HUES48 (cell line): ENCODE measurements at regions not wholly inside any gene's neighbourhood (a gene's known extent, or its start where the extent isn't known, plus 50 kb on each side); places are given as distances from the start of the nearest gene placed in this dataset.

Experiments
- H3K27ac ChIP-seq: one replicate; pipeline ENCODE4 v1.7.0; 2013; ENCODE audit warnings: low read depth, low read length, inconsistent platforms
- H3K27me3 ChIP-seq: 2 replicates; pipeline ENCODE4 v1.6.1; 2013; ENCODE audit warnings: mild to moderate bottlenecking, low read length; ENCODE audit not compliant: control insufficient read depth, insufficient read depth
- H3K36me3 ChIP-seq: 2 replicates; pipeline ENCODE4 v1.6.1; 2013; ENCODE audit warnings: low read length; ENCODE audit not compliant: control insufficient read depth, insufficient read depth
- H3K4me1 ChIP-seq: 2 replicates; pipeline ENCODE4 v1.6.1; 2013; ENCODE audit warnings: mild to moderate bottlenecking, low read length; ENCODE audit not compliant: control insufficient read depth, insufficient read depth
- H3K4me3 ChIP-seq: 2 replicates; pipeline ENCODE4 v1.5.1; 2013; ENCODE audit warnings: mild to moderate bottlenecking, low read depth, low read length
- H3K9ac ChIP-seq: 2 replicates; pipeline ENCODE4 v1.6.1; 2013; ENCODE audit warnings: mild to moderate bottlenecking, low read depth, low read length, moderate library complexity
- H3K9me3 ChIP-seq: 2 replicates; pipeline ENCODE4 v1.6.1; 2013; ENCODE audit warnings: low read length; ENCODE audit not compliant: control insufficient read depth, insufficient read depth

DNA sequence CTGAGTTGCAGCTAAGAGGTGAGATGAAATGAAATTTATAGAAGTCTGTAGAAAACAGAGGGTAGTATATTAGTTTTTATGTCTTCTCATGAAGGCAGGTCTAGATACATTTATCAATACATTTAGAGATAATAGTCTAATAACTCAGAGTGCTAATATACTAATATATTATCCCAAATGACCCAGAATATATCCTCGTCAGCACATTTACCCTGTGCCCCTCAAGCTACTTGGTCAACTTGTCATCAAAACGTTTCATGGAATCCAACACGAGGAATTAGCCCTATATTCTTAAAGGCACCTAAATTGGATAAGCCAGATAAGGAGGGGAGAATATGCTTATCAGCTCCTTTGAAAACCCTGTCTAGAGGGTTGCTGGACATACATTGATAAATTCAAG, 415.1 kb upstream of the LRRTM1 start:
- Histone ChIP-seq H3K27ac (no peak overlapping the region), H3K9ac (no peak overlapping the region), H3K27me3 (no peaks in the 10 kb centered on the region), H3K4me1 (no peaks in the 10 kb centered on the region), H3K9me3 (no peaks in the 10 kb centered on the region), H3K36me3 (no peaks in the 10 kb centered on the region), H3K4me3 (no peak overlapping the region)

DNA sequence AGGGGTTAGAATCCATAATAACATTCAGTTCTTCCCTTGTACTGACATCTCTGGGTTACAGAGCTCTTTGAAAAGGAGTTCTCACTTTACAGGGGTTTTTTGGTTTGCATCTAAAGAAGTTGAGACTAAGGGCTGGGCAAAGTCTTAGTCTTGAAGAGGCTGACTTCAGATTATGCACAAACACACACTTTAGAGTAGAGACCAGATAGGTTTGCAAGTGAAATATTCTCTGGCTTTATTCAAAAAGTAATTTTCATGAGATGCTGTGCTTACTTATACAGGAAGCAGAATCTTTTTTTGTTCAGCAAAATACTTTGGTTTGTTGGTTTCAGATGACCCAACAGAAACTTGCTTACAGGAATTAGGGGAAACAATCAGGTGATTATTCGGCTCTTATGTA, 410.9 kb upstream of the LRRTM1 start:
- Histone ChIP-seq H3K27me3 (no peaks in the 10 kb centered on the region), H3K9me3 (no peaks in the 10 kb centered on the region), H3K4me1 (no peaks in the 10 kb centered on the region), H3K36me3 (no peaks in the 10 kb centered on the region), H3K9ac (no peak overlapping the region), H3K27ac (no peak overlapping the region), H3K4me3 (no peak overlapping the region)

DNA sequence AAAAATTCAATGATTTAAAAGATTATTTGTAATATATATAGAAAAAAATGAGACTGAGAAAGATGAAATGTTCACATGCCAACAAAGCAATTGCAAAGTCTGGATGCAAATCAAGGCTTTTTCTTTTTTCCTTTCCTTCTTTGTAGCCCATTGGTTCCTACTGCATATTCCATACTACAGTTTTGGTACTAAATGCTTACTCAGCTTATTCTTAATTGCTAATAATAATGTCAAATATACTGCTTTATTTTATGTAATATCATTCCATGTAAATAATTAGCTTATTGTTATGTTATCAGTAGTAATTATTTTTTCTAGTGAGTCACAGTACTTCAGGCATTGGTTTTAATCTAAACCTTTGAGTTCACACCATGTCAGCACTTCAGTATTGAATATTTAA, 407.4 kb upstream of the LRRTM1 start:
- no peaks in the 10 kb centered on the region for H3K9me3 ChIP-seq
- H3K9ac ChIP-seq = no peak overlapping the region
- no peak overlapping the region for H3K4me3 ChIP-seq
- no peaks in the 10 kb centered on the region for H3K27me3 ChIP-seq
- H3K4me1 ChIP-seq = no peaks in the 10 kb centered on the region
- no peaks in the 10 kb centered on the region for H3K36me3 ChIP-seq
- no peak overlapping the region for H3K27ac ChIP-seq

DNA sequence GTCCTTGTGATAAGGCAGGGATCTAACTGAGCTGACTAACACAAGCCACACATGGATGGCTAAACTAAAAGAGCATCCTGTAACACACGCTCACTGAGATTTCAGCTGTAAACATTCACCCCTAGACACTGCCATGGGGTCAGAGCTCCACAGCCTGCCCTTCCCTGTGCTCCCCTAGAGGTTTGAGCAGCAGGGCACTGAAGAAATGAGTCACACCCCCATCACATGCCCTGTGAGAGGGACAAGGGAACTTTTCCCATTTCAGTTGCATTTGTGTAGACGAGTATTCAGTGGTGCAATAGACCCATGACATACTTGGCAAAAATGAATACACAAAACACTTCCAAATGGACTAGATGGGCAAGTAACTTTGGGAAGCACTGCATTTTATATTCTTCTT, 402.4 kb upstream of the LRRTM1 start:
- Histone ChIP-seq H3K27me3 (no peaks in the 10 kb centered on the region), H3K9ac (no peak overlapping the region), H3K27ac (no peak overlapping the region), H3K4me3 (no peak overlapping the region), H3K36me3 (no peaks in the 10 kb centered on the region), H3K4me1 (no peaks in the 10 kb centered on the region), H3K9me3 (no peaks in the 10 kb centered on the region)

DNA sequence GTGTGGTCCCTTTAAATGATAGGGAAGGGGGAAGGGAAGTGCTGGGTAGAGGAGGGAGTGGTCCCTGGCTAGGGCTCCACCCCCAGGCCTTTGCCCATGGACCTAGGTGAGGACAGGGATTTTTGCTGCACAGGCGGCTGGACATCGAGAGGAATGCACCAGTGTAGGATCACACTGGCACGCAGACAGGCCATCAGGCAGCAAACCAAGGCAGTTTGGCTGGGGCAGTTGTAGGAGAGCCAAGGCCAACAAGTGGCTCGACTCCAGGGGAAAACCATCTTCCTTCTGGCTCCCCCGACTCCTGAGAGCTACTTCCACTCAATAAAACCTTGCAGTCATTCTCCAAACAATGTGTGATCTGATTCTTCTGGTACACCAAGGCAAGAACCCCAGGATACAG, 402.0 kb upstream of the LRRTM1 start:
- no peaks in the 10 kb centered on the region for H3K27me3 ChIP-seq
- no peaks in the 10 kb centered on the region for H3K9me3 ChIP-seq
- no peaks in the 10 kb centered on the region for H3K4me1 ChIP-seq
- no peak overlapping the region for H3K9ac ChIP-seq
- no peak overlapping the region for H3K4me3 ChIP-seq
- no peaks in the 10 kb centered on the region for H3K36me3 ChIP-seq
- H3K27ac ChIP-seq = no peak overlapping the region

DNA sequence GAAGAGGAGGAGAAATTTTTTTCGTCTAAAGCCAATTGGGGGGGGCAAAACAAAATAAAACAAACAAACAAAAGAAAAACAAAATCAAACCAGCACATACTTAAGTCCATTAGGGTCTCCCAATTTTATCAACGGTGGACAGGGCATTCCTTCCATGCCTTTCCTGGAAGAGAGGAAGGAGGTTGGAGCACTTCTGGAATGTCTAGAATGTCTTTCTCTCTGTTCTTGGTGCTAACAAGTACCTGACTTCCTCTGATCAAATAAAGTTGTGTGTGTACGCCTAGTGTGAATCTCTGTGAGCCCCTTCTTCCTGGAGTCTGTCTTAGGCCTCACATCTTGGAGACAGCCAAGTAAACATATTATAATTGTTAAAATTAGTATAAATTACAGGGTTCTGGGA, 399.0 kb upstream of the LRRTM1 start:
- Histone ChIP-seq H3K27me3 (no peaks in the 10 kb centered on the region), H3K9ac (no peak overlapping the region), H3K36me3 (no peaks in the 10 kb centered on the region), H3K27ac (no peak overlapping the region), H3K9me3 (no peaks in the 10 kb centered on the region), H3K4me1 (no peaks in the 10 kb centered on the region), H3K4me3 (no peak overlapping the region)

DNA sequence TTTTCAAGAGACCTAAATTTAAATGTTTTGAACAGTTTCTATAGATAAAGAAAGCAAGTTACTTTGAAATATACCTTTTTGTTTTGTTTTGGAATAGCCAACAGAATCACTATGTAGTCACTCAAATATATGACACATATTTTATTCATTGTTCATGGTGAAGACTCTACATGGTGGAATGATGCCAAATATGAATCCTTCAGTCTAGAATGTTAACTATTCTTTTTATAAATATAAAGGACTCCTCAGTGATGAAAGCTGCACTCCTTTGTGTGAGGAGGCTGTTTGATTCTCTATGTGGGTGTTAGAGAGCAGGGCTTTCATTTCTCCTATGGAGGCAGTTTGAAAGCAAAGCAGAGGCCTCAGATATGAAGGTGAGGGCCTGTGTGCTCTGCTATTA, 396.4 kb upstream of the LRRTM1 start:
- no peaks in the 10 kb centered on the region for H3K4me1 ChIP-seq
- H3K36me3 ChIP-seq = no peaks in the 10 kb centered on the region
- no peak overlapping the region for H3K4me3 ChIP-seq
- no peaks in the 10 kb centered on the region for H3K9me3 ChIP-seq
- H3K27me3 ChIP-seq = no peaks in the 10 kb centered on the region
- no peak overlapping the region for H3K9ac ChIP-seq
- H3K27ac ChIP-seq = no peak overlapping the region
